HCT116 (cell line): ENCODE measurements at regions not wholly inside any gene's neighbourhood (a gene's known extent, or its start where the extent isn't known, plus 50 kb on each side); places are given as distances from the start of the nearest gene placed in this dataset.

Experiments
- POLR2A ChIP-seq: IDR thresholded peaks from 2 replicates; pipeline ENCODE4 v1.7.0; 2011; ENCODE audit warnings: borderline replicate concordance; ENCODE audit not compliant: insufficient read depth, insufficient read length; ENCODE audit errors: extremely low read depth
- POLR2AphosphoS5 ChIP-seq: IDR thresholded peaks from 2 replicates; pipeline ENCODE4 v1.6.1; 2011; ENCODE audit warnings: mild to moderate bottlenecking, low read depth, low read length, moderate library complexity

DNA sequence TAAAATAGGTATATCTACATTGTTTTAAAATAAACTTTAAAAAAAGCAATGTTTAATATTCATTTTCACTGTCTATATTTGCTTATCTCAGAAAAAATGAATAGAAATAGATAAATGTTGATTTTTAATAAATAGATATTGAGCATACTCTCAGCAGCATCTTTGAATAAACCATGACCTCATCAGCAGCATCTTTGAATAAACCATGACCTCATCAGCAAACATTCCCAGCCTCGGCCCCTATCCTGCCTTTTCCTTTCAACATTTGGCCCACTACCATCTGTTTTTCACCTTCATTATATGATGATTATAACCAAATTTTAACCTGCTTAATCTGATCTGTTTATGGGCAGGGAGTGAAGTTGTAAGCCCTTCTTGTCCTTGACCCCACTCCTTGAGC lies 148.7 kb upstream of the SAMSN1 start:
- TF ChIP-seq POLR2A (no peak), POLR2AphosphoS5 (no peak)
